CD4-positive, alpha-beta T cell (primary cell): ENCODE measurements at regions not wholly inside any gene's neighbourhood (a gene's known extent, or its start where the extent isn't known, plus 50 kb on each side); places are given as distances from the start of the nearest gene placed in this dataset.

Experiments
- ATAC-seq: fragments of 200-7000 bp; cut with Tn5 transposase; one replicate; pipeline ENCODE4 v1.10.0; 2022; ENCODE audit warnings: mild to moderate bottlenecking; ENCODE audit not compliant: poor library complexity
- CTCF ChIA-PET: fragments of 350-600 bp; sonication (Branson Sonifier 250); formaldehyde crosslinking; loops from one replicate; lab custom pipeline; 2021; ENCODE audit warnings: antibody characterized with exemption, inconsistent platforms; lab: Charles Lee
- POLR2A ChIA-PET: fragments of 350-600 bp; sonication (Branson Sonifier 250); formaldehyde crosslinking; loops from one replicate; lab custom pipeline; 2021; ENCODE audit warnings: antibody characterized with exemption, inconsistent platforms; lab: Charles Lee
- DNase-seq, 14 experiments: peaks; one replicate each; pipeline ENCODE4 v3.0.0-alpha.2; 2013 to 2020; ENCODE audit warnings: mixed read lengths in 2 of 14
- H3K27ac ChIP-seq, 2 donors: one replicate each; pipeline versions ENCODE4 v1.5.1 to v1.7.0; 2013; ENCODE audit warnings: low read length in 2 of 2, low read depth in 1 of 2, mild to moderate bottlenecking in 1 of 2
- H3K27me3 ChIP-seq, 2 experiments: 1 replicate in 1 of 2; 2 replicates in 1 of 2; pipeline versions ENCODE4 v1.6.1 to v1.7.0; 2013; ENCODE audit warnings: low read length in 2 of 2, control low read depth in 1 of 2, mild to moderate bottlenecking in 1 of 2, moderate library complexity in 1 of 2; ENCODE audit not compliant: insufficient read depth in 2 of 2, control insufficient read depth in 1 of 2
- H3K36me3 ChIP-seq: one replicate; pipeline ENCODE4 v1.6.1; 2013; ENCODE audit warnings: low read length, control low read depth; ENCODE audit not compliant: insufficient read depth
- H3K4me1 ChIP-seq: one replicate; pipeline ENCODE4 v1.6.1; 2013; ENCODE audit warnings: low read length, control low read depth; ENCODE audit not compliant: insufficient read depth
- H3K4me3 ChIP-seq: one replicate; pipeline ENCODE4 v1.5.1; 2013; ENCODE audit warnings: mild to moderate bottlenecking, low read length, moderate library complexity
- H3K9me3 ChIP-seq, 2 experiments: 1 replicate in 1 of 2; 2 replicates in 1 of 2; pipeline versions ENCODE4 v1.6.1 to v1.7.0; 2013; ENCODE audit warnings: low read length in 2 of 2, mild to moderate bottlenecking in 2 of 2, control low read depth in 1 of 2, moderate library complexity in 1 of 2; ENCODE audit not compliant: control insufficient read depth in 1 of 2, insufficient read depth in 1 of 2
- H3K27ac Mint-ChIP-seq: one replicate; pipeline ENCODE4 v1.8.0; 2020; ENCODE audit warnings: mixed read lengths
- H3K27me3 Mint-ChIP-seq: one replicate; pipeline ENCODE4 v1.8.0; 2021; ENCODE audit warnings: mixed read lengths
- H3K36me3 Mint-ChIP-seq: one replicate; pipeline ENCODE4 v1.8.0; 2021; ENCODE audit warnings: low read depth, mixed read lengths
- H3K4me1 Mint-ChIP-seq: one replicate; pipeline ENCODE4 v1.8.0; 2021; ENCODE audit warnings: low read depth, mixed read lengths
- H3K4me3 Mint-ChIP-seq: one replicate; pipeline ENCODE4 v1.8.0; 2020; ENCODE audit warnings: mild to moderate bottlenecking, mixed read lengths
- H3K9me3 Mint-ChIP-seq: one replicate; pipeline ENCODE4 v1.8.0; 2020; ENCODE audit warnings: mixed read lengths
- CTCF ChIP-seq: fragments of 200-600 bp; IDR thresholded peaks from one replicate; pipeline ENCODE4 v1.8.0; 2022; ENCODE audit warnings: antibody characterized with exemption, mild to moderate bottlenecking
- intact Hi-C, 2 experiments: fragments of 100-400 bp; cut with DNase I in 1 of 2; cut with micrococcal nuclease in 1 of 2; formaldehyde crosslinking; loops; one replicate each; pipeline versions ENCODE4 v1.15.1 to v1.9.0; 2023 to 2025; cut with DNase I, micrococcal nuclease

GRCh38 chr3:13935494-13936094, 55.7 kb upstream of the WNT7A start:
- Histone ChIP-seq H3K4me3 (no peak overlapping the region), H3K4me1 (peaks cover 5% of the 10 kb centered on the region), H3K36me3 (no peaks in the 10 kb centered on the region), H3K27ac (no peak overlapping the region), H3K9me3 (peaks cover 5 to 45% of the 10 kb centered on the region in 2 experiments), H3K27me3 (peaks cover 8% of the 10 kb centered on the region in 2 experiments)
- H3K9me3 Mint-ChIP-seq = peaks cover 7% of the 10 kb centered on the region
- CTCF ChIA-PET = no interaction called here
- H3K4me1 Mint-ChIP-seq = no peaks in the 10 kb centered on the region
- no peak for ATAC-seq
- no peak for TF ChIP-seq CTCF
- no peak for DNase-seq
- POLR2A ChIA-PET = no interaction called here
- no peak overlapping the region for H3K27ac Mint-ChIP-seq
- H3K4me3 Mint-ChIP-seq = no peak overlapping the region
- peaks cover 40% of the 10 kb centered on the region for H3K27me3 Mint-ChIP-seq
- no peaks in the 10 kb centered on the region for H3K36me3 Mint-ChIP-seq
- intact Hi-C loops = no loop called here

- no peaks in the 10 kb centered on the region for H3K4me1 Mint-ChIP-seq
- no peak for TF ChIP-seq CTCF
- H3K27ac ChIP-seq = no peak overlapping the region
- no peak for ATAC-seq
- H3K36me3 Mint-ChIP-seq = no peaks in the 10 kb centered on the region
- no peak overlapping the region for H3K27ac Mint-ChIP-seq
- peaks cover 40% of the 10 kb centered on the region for H3K27me3 Mint-ChIP-seq
- no peak for DNase-seq
- CTCF ChIA-PET = no interaction called here
- H3K9me3 Mint-ChIP-seq = peaks cover 7% of the 10 kb centered on the region
- H3K4me1 ChIP-seq = peaks cover 5% of the 10 kb centered on the region
- no peak overlapping the region for H3K4me3 Mint-ChIP-seq
- intact Hi-C loops = no loop called here
- POLR2A ChIA-PET = no interaction called here
- no peaks in the 10 kb centered on the region for H3K36me3 ChIP-seq
- peaks cover 8 to 11% of the 10 kb centered on the region in 2 experiments for H3K27me3 ChIP-seq
- no peak overlapping the region for H3K4me3 ChIP-seq
- peaks cover 5 to 45% of the 10 kb centered on the region in 2 experiments for H3K9me3 ChIP-seq
Measured at GRCh38 chr3:13934813-13935212, 54.9 kb upstream of the WNT7A start.

- POLR2A ChIA-PET = no interaction called here
- H3K4me1 Mint-ChIP-seq = no peaks in the 10 kb centered on the region
- peaks cover 40% of the 10 kb centered on the region for H3K27me3 Mint-ChIP-seq
- no peak overlapping the region for H3K27ac Mint-ChIP-seq
- no peaks in the 10 kb centered on the region for H3K36me3 Mint-ChIP-seq
- no peak for TF ChIP-seq CTCF
- Histone ChIP-seq H3K9me3 (peaks cover 5 to 49% of the 10 kb centered on the region in 2 experiments), H3K27me3 (peaks cover 8 to 13% of the 10 kb centered on the region in 2 experiments), H3K4me1 (peaks cover 5% of the 10 kb centered on the region), H3K4me3 (no peak overlapping the region), H3K36me3 (no peaks in the 10 kb centered on the region), H3K27ac (no peak overlapping the region)
- intact Hi-C loops = no loop called here
- H3K4me3 Mint-ChIP-seq = no peak overlapping the region
- CTCF ChIA-PET = no interaction called here
- DNase-seq = no peak
- peaks cover 7% of the 10 kb centered on the region for H3K9me3 Mint-ChIP-seq
- no peak for ATAC-seq
Measured at GRCh38 chr3:13934315-13934714, 54.4 kb upstream of the WNT7A start.
